ENCODE measurements at regions not wholly inside any gene's neighbourhood (a gene's known extent, or its start where the extent isn't known, plus 50 kb on each side); places are given as distances from the start of the nearest gene placed in this dataset.

GRCh38 chr3:27826448-27826847 lies 104.3 kb upstream of the EOMES start:
- in situ Hi-C loops (cut with HindIII; ENCODE audit: low sequenced_read_pairs), result no loop called here
- no peak overlapping the region for H3K4me3 ChIP-seq (ENCODE audit: low read depth, low read length)
- DNase-seq (ENCODE audit: low read depth), result no peak
- no peak for TF ChIP-seq CTCF (IDR thresholded peaks at IDR 0.05; ENCODE audit: low read depth, low read length, missing control alignments)

DNA sequence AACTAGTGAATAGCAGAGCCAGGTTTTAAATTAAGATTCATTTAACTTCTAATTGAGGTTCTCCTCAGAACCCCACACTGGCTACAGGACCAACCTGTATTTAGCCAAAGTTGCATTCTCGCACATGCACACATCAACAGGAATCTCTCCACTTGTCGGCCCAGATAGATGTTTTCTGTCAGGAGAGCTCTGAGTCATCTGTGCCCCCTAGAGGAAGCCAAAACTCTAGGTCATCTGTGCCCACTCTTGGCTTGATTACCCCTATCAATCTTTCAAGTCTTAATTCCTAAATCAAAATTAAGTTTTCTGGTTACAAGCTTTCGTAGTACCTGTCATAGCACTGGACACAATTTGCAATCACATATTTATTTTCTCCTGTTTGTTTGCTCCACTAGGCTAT lies 104.9 kb upstream of the EOMES start:
- no peak overlapping the region for H3K4me3 ChIP-seq (ENCODE audit: low read depth, low read length)
- no peak for DNase-seq (ENCODE audit: low read depth)
- in situ Hi-C loops (cut with HindIII; ENCODE audit: low sequenced_read_pairs), result no loop called here
- no peak for TF ChIP-seq CTCF (IDR thresholded peaks at IDR 0.05; ENCODE audit: low read depth, low read length, missing control alignments)

- no peak for TF ChIP-seq CTCF (IDR thresholded peaks at IDR 0.05; ENCODE audit: low read depth, low read length, missing control alignments)
- in situ Hi-C loops (cut with HindIII; ENCODE audit: low sequenced_read_pairs), result no loop called here
- DNase-seq (ENCODE audit: low read depth), result no peak
- H3K4me3 ChIP-seq (ENCODE audit: low read depth, low read length), result no peak overlapping the region
Observed at GRCh38 chr3:27840807-27841594, 118.9 kb upstream of the EOMES start.

DNA sequence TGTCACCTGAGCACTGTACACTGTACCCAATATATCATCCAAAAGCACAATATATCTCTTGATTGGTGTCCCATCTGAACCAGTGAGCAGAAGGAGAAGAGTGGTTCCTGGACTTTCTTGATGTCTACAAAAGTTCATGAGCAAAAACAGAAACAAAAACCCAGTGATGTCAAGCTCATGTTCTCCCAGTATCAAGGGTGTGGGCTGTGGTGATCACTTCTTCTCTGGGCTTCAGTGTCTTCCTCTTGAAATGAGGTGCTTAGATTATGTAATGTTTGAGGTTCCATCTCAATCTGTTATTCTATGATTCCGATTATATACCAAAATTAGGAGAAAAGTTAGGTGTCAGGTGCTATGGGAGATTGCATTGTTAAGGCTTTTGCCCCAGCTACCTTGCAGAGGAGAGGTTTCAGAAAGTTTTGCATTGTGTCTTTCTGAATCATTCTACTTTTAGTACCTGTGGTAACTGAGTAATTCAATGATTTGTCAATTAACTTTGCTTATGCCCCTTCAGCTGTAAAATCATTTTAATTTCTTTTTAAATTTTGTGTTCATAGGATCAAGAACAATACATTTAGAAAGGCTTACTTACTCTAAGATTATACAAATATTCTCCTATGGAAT lies 122.0 kb upstream of the EOMES start:
- DNase-seq (ENCODE audit: low read depth), result no peak
- TF ChIP-seq CTCF (IDR thresholded peaks at IDR 0.05; ENCODE audit: low read depth, low read length, missing control alignments), result no peak
- H3K4me3 ChIP-seq (ENCODE audit: low read depth, low read length), result no peak overlapping the region
- in situ Hi-C loops (cut with HindIII; ENCODE audit: low sequenced_read_pairs), result no loop called here

DNA sequence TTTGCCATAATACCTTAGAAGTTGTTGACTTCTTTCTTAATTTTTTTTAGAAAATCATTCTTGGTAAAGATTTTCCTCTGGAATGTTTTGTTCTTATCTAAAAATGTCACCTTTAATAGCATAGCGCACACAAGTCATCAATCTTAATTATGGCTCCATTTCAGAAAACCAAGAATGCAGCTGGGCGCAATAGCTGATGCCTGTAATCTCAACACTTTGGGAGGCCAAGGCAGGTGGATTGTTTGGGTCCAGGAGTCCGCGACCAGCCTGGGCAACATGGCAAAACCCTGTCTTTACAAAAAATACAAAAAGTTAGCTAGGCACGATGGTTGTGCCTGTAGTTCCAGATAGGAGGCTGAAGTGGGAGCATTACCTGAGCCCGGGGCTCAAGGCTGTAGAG lies 125.6 kb upstream of the EOMES start:
- DNase-seq (ENCODE audit: low read depth), result no peak
- no peak overlapping the region for H3K4me3 ChIP-seq (ENCODE audit: low read depth, low read length)
- in situ Hi-C loops (cut with HindIII; ENCODE audit: low sequenced_read_pairs), result no loop called here
- no peak for TF ChIP-seq CTCF (IDR thresholded peaks at IDR 0.05; ENCODE audit: low read depth, low read length, missing control alignments)

GRCh38 chr3:27848826-27849225 lies 126.7 kb upstream of the EOMES start:
- no peak overlapping the region for H3K4me3 ChIP-seq (ENCODE audit: low read depth, low read length)
- TF ChIP-seq CTCF (IDR thresholded peaks at IDR 0.05; ENCODE audit: low read depth, low read length, missing control alignments), result no peak
- no peak for DNase-seq (ENCODE audit: low read depth)
- in situ Hi-C loops (cut with HindIII; ENCODE audit: low sequenced_read_pairs), result no loop called here

All from astrocyte of the cerebellum (primary cell).